Hepatocyte (in vitro differentiated cells): ENCODE measurements at regions not wholly inside any gene's neighbourhood (a gene's known extent, or its start where the extent isn't known, plus 50 kb on each side); places are given as distances from the start of the nearest gene placed in this dataset.

Experiments used
- EZH2 ChIP-seq: fragments of 200-600 bp; sonication (generic); IDR thresholded peaks from 2 replicates; pipeline ENCODE4 v1.6.1; 2016; ENCODE audit warnings: antibody characterized with exemption, mild to moderate bottlenecking, borderline replicate concordance
- EZH2phosphoT487 ChIP-seq: fragments of 200-600 bp; sonication (generic); IDR thresholded peaks from one replicate; pipeline ENCODE4 v1.6.1; 2018; ENCODE audit warnings: antibody characterized with exemption, mild to moderate bottlenecking, low read depth, moderate library complexity; ENCODE audit not compliant: unreplicated experiment, severe bottlenecking
- TF ChIP-seq, protein P1 (sequence below): fragments of 200-600 bp; sonication (generic); IDR thresholded peaks from 2 replicates; pipeline ENCODE4 v1.5.1; 2016; ENCODE audit warnings: antibody characterized with exemption, mild to moderate bottlenecking; ENCODE audit not compliant: poor library complexity

DNA sequence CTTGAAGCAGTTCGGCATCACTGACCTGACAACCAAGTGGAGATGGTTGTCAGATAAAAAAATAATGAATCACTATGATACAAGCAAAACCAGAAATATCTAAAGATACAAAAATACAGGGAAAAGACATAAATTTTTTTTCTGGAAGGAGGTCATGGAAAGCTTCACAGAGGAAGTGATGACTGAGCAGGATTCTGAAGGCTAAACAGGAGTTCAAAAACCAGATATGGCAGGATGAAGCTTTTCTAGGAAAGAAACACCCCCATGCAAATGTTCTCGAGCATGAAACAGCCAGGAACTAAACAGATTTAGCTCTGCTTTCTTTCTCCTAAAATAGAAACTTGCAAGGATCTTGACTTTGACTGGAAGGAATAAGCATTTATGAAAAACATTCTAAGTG is 60.7 kb upstream of the IFNE start:
- TF ChIP-seq, protein P1, sequence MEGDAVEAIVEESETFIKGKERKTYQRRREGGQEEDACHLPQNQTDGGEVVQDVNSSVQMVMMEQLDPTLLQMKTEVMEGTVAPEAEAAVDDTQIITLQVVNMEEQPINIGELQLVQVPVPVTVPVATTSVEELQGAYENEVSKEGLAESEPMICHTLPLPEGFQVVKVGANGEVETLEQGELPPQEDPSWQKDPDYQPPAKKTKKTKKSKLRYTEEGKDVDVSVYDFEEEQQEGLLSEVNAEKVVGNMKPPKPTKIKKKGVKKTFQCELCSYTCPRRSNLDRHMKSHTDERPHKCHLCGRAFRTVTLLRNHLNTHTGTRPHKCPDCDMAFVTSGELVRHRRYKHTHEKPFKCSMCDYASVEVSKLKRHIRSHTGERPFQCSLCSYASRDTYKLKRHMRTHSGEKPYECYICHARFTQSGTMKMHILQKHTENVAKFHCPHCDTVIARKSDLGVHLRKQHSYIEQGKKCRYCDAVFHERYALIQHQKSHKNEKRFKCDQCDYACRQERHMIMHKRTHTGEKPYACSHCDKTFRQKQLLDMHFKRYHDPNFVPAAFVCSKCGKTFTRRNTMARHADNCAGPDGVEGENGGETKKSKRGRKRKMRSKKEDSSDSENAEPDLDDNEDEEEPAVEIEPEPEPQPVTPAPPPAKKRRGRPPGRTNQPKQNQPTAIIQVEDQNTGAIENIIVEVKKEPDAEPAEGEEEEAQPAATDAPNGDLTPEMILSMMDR: no peak
- TF ChIP-seq EZH2 (no peak), EZH2phosphoT487 (no peak)
